B cell (primary cell): ENCODE measurements at regions not wholly inside any gene's neighbourhood (a gene's known extent, or its start where the extent isn't known, plus 50 kb on each side); places are given as distances from the start of the nearest gene placed in this dataset.

Experiments
- ATAC-seq: fragments of 200-7000 bp; cut with Tn5 transposase; one replicate; pipeline ENCODE4 v1.10.0; 2021; ENCODE audit warnings: low read depth, mild to moderate bottlenecking, moderate number of reproducible peaks, moderate library complexity
- CTCF ChIA-PET: fragments of 350-600 bp; sonication (Branson Sonifier 250); formaldehyde crosslinking; loops from one replicate; lab custom pipeline; 2021; ENCODE audit warnings: antibody characterized with exemption, inconsistent platforms; lab: Charles Lee
- POLR2A ChIA-PET: fragments of 350-600 bp; sonication (Branson Sonifier 250); formaldehyde crosslinking; loops from one replicate; lab custom pipeline; 2021; ENCODE audit warnings: antibody characterized with exemption; lab: Charles Lee
- DNase-seq: peaks from one replicate; pipeline ENCODE4 v3.0.0; 2013
- H2AFZ ChIP-seq: 2 replicates; pipeline ENCODE4 v1.6.1; 2012; ENCODE audit warnings: mild to moderate bottlenecking, low read depth, low read length; ENCODE audit not compliant: insufficient read depth, poor library complexity, severe bottlenecking
- H3K27ac ChIP-seq, 2 donors: 1 replicate in 1 of 2; 2 replicates in 1 of 2; pipeline ENCODE4 v1.5.1; 2012 to 2013; ENCODE audit warnings: low read length in 2 of 2, mild to moderate bottlenecking in 2 of 2, moderate library complexity in 1 of 2
- H3K27me3 ChIP-seq, 4 experiments: fragments of 200-600 bp in 1 of 4; sonication (generic) in 1 of 4; replicated peaks in 1 of 4; 1 replicate in 2 of 4; 2 replicates in 2 of 4; pipeline versions ENCODE4 v1.6.1 to v1.7.0; 2013 to 2016; ENCODE audit warnings: low read length in 3 of 4, mild to moderate bottlenecking in 2 of 4, mixed read lengths in 1 of 4, moderate library complexity in 1 of 4; ENCODE audit not compliant: insufficient read depth in 4 of 4, control insufficient read depth in 3 of 4; ENCODE audit errors: control extremely low read depth in 1 of 4
- H3K36me3 ChIP-seq, 2 experiments: replicated peaks in 1 of 2; 1 replicate in 1 of 2; 2 replicates in 1 of 2; pipeline versions ENCODE4 v1.6.1 to v1.7.1; 2013; ENCODE audit warnings: low read length in 1 of 2; ENCODE audit not compliant: insufficient read depth in 2 of 2, control insufficient read depth in 1 of 2; ENCODE audit errors: control extremely low read depth in 1 of 2, extremely low read depth in 1 of 2
- H3K4me1 ChIP-seq, 2 donors: fragments of 200-600 bp in 1 of 2; sonication (generic) in 1 of 2; 1 replicate in 1 of 2; 2 replicates in 1 of 2; pipeline versions ENCODE4 v1.5.1 to v1.6.1; 2013 to 2017; ENCODE audit warnings: low read length in 2 of 2; ENCODE audit not compliant: control insufficient read depth in 2 of 2, insufficient read depth in 2 of 2
- H3K4me2 ChIP-seq: replicated peaks from 2 replicates; pipeline ENCODE3; 2012; ENCODE audit warnings: mild to moderate bottlenecking, low read depth, low read length; ENCODE audit not compliant: poor library complexity, severe bottlenecking
- H3K4me3 ChIP-seq, 5 experiments: fragments of 200-600 bp in 1 of 5; sonication (generic) in 1 of 5; 1 replicate in 3 of 5; 2 replicates in 2 of 5; pipeline versions ENCODE4 v1.5.1 to v1.7.0; 2011 to 2016; ENCODE audit warnings: low read length in 4 of 5, mild to moderate bottlenecking in 4 of 5, low read depth in 2 of 5, control low read depth in 1 of 5, moderate library complexity in 1 of 5; ENCODE audit not compliant: insufficient read depth in 1 of 5; ENCODE audit errors: control extremely low read depth in 1 of 5, extremely low read depth in 1 of 5
- H3K79me2 ChIP-seq: fragments of 200-600 bp; sonication (generic); one replicate; pipeline ENCODE4 v1.6.0; 2016; ENCODE audit warnings: low read length; ENCODE audit not compliant: control insufficient read depth, insufficient read depth
- H3K9ac ChIP-seq: fragments of 200-600 bp; sonication (generic); 2 replicates; pipeline ENCODE4 v1.6.1; 2017; ENCODE audit warnings: mild to moderate bottlenecking, low read length, moderate library complexity
- H3K9me3 ChIP-seq, 3 donors: one replicate each; pipeline versions ENCODE4 v1.6.1 to v1.7.1; 2013; ENCODE audit warnings: low read length in 2 of 3; ENCODE audit not compliant: control insufficient read depth in 2 of 3, insufficient read depth in 1 of 3; ENCODE audit errors: control extremely low read depth in 1 of 3
- H4K20me1 ChIP-seq: 2 replicates; pipeline ENCODE4 v1.6.0; 2012; ENCODE audit warnings: mild to moderate bottlenecking, low read length; ENCODE audit not compliant: insufficient read depth, control insufficient read depth, poor library complexity, severe bottlenecking
- H3K27ac Mint-ChIP-seq: one replicate; pipeline ENCODE4 v1.8.0; 2021; ENCODE audit warnings: mixed read lengths
- H3K27me3 Mint-ChIP-seq: one replicate; pipeline ENCODE4 v1.8.0; 2021; ENCODE audit warnings: mixed read lengths
- H3K4me1 Mint-ChIP-seq: one replicate; pipeline ENCODE4 v1.8.0; 2021; ENCODE audit warnings: mixed read lengths
- H3K4me3 Mint-ChIP-seq: one replicate; pipeline ENCODE4 v1.8.0; 2021; ENCODE audit warnings: mixed read lengths
- H3K9me3 Mint-ChIP-seq: one replicate; pipeline ENCODE4 v1.8.0; 2022; ENCODE audit warnings: mixed read lengths; ENCODE audit not compliant: insufficient read depth
- CTCF ChIP-seq: fragments of 200-600 bp; IDR thresholded peaks from one replicate; pipeline ENCODE4 v1.8.0; 2022; ENCODE audit warnings: antibody characterized with exemption, mild to moderate bottlenecking
- EZH2 ChIP-seq: IDR thresholded peaks from 2 replicates; pipeline ENCODE4 v1.6.1; 2012; ENCODE audit warnings: borderline replicate concordance, low read depth, mild to moderate bottlenecking, moderate library complexity, low read length; ENCODE audit not compliant: insufficient read depth, poor library complexity, severe bottlenecking
- WGBS: methylation state at CpG from one replicate; pipeline ENCODE4 v1.1.5; 2013; ENCODE audit warnings: missing lambda C conversion rate; ENCODE audit not compliant: insufficient coverage; 5-methylcytosine and 5-hydroxymethylcytosine counted together
- intact Hi-C: fragments of 100-400 bp; cut with micrococcal nuclease; formaldehyde crosslinking; loops from one replicate; pipeline ENCODE4 v1.10.0; 2022

GRCh38 chr10:52615331-52615730 is 157.3 kb downstream of the MBL2 start:
- Histone ChIP-seq H3K4me3 (no peak overlapping the region), H3K36me3 (no peaks in the 10 kb centered on the region), H3K4me1 (no peaks in the 10 kb centered on the region), H3K9ac (no peak overlapping the region), H3K9me3 (no peaks in the 10 kb centered on the region), H2AFZ (no peak overlapping the region), H4K20me1 (no peaks in the 10 kb centered on the region), H3K4me2 (no peak overlapping the region), H3K79me2 (no peaks in the 10 kb centered on the region), H3K27me3 (no peaks in the 10 kb centered on the region), H3K27ac (no peak overlapping the region)
- H3K4me1 Mint-ChIP-seq: no peaks in the 10 kb centered on the region
- H3K27ac Mint-ChIP-seq: no peak overlapping the region
- no peaks in the 10 kb centered on the region for H3K27me3 Mint-ChIP-seq
- ChIA-PET CTCF (no interaction called here), POLR2A (no interaction called here)
- no peak overlapping the region for H3K4me3 Mint-ChIP-seq
- ATAC-seq (no peak), DNase-seq (no peak)
- no peaks in the 10 kb centered on the region for H3K9me3 Mint-ChIP-seq
- intact Hi-C loops: no loop called here
- no peak for TF ChIP-seq CTCF
- no peak for TF ChIP-seq EZH2

GRCh38 chr10:52615756-52616394 is 156.7 kb downstream of the MBL2 start:
- no peaks in the 10 kb centered on the region for H3K4me1 Mint-ChIP-seq
- no peaks in the 10 kb centered on the region for H3K79me2 ChIP-seq
- WGBS: 100% methylated on average over 2 of the region's 3 CpGs

More at GRCh38 chr10:52615756-52616394, 156.7 kb downstream of the MBL2 start:
- Histone ChIP-seq H3K27ac (no peak overlapping the region), H4K20me1 (no peaks in the 10 kb centered on the region), H3K36me3 (no peaks in the 10 kb centered on the region), H3K4me3 (no peak overlapping the region), H3K9ac (no peak overlapping the region), H3K4me1 (no peaks in the 10 kb centered on the region), H3K4me2 (no peak overlapping the region), H2AFZ (no peak overlapping the region), H3K27me3 (no peaks in the 10 kb centered on the region), H3K9me3 (no peaks in the 10 kb centered on the region)
- DNase-seq: no peak
- CTCF ChIA-PET: no interaction called here
- POLR2A ChIA-PET: no interaction called here
- intact Hi-C loops: no loop called here
- H3K9me3 Mint-ChIP-seq: no peaks in the 10 kb centered on the region
- TF ChIP-seq CTCF: no peak
- no peak for TF ChIP-seq EZH2
- no peak overlapping the region for H3K27ac Mint-ChIP-seq
- ATAC-seq: no peak
- no peaks in the 10 kb centered on the region for H3K27me3 Mint-ChIP-seq
- no peak overlapping the region for H3K4me3 Mint-ChIP-seq
